Lower leg skin (tissue), 3 donors: ENCODE measurements at regions not wholly inside any gene's neighbourhood (a gene's known extent, or its start where the extent isn't known, plus 50 kb on each side); places are given as distances from the start of the nearest gene placed in this dataset.

ENCODE experiments used
- CTCF ChIP-seq, 3 donors: fragments of 450-650 bp; IDR thresholded peaks; one replicate each; pipeline ENCODE4 v1.5.1; 2016; ENCODE audit warnings: antibody characterized with exemption in 3 of 3, mild to moderate bottlenecking in 3 of 3, moderate library complexity in 2 of 3
- POLR2A ChIP-seq, 2 donors: fragments of 450-650 bp; IDR thresholded peaks; one replicate each; pipeline ENCODE4 v1.6.1; 2016 to 2017; ENCODE audit warnings: antibody characterized with exemption in 2 of 2, mild to moderate bottlenecking in 1 of 2, moderate library complexity in 1 of 2

DNA sequence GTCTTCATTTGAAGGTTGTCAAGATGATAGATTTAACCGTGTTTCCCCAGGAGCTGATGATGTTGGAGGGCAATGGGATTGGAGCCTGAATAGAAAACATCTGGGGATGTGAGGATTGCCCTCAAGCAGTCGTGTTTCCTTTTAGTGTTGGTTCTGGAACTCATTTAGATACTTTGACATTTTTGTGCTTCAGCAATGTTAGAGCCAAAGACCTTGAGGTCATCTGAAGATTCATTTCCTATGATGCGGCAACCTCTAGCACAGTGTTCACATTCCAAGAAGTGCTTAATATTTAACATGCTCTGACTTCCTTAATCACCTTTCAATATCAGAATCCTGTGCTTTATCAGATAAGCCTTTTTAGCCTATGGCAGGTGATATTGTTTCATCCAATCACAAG lies 82.7 kb downstream of the SLC10A2 start:
- TF ChIP-seq CTCF (IDR thresholded peaks at IDR 0.05) (no peak), POLR2A (IDR thresholded peaks at IDR 0.05) (no peak)
